H54 (cell line): ENCODE measurements at regions not wholly inside any gene's neighbourhood (a gene's known extent, or its start where the extent isn't known, plus 50 kb on each side); places are given as distances from the start of the nearest gene placed in this dataset.

Source experiments
- DNase-seq: peaks from one replicate; pipeline ENCODE4 v3.0.0; 2011; ENCODE audit warnings: low spot score, mixed read lengths; ENCODE audit not compliant: insufficient read length
- FAIRE-seq: peaks from 3 replicates; lab custom pipeline; 2011; peaks lifted over from hg19 to GRCh38; lab: Jason Lieb, UNC
- POLR2A ChIP-seq: IDR thresholded peaks from 2 replicates; pipeline ENCODE4 v1.6.1; 2011; ENCODE audit warnings: low read depth, mild to moderate bottlenecking, low read length

DNA sequence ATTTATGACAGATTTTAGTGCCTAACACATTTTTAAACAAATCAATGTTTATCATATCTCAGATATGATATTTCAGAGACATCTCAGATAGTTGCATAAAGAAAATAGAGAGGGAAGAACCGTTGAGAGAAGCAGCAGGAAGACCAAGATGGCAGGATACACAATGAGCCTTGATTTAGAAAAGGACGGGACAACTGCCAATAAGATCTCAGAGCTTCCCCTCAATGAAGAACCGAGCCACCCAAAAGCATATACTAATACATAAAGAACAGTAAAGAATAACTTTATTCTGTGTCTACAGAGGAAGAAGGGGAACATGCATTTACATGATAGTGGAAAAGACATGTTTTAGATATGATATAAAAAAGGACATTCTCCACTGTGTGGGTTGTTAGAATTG is 375.9 kb upstream of the SOX5 start:
- no peak for TF ChIP-seq POLR2A

DNA sequence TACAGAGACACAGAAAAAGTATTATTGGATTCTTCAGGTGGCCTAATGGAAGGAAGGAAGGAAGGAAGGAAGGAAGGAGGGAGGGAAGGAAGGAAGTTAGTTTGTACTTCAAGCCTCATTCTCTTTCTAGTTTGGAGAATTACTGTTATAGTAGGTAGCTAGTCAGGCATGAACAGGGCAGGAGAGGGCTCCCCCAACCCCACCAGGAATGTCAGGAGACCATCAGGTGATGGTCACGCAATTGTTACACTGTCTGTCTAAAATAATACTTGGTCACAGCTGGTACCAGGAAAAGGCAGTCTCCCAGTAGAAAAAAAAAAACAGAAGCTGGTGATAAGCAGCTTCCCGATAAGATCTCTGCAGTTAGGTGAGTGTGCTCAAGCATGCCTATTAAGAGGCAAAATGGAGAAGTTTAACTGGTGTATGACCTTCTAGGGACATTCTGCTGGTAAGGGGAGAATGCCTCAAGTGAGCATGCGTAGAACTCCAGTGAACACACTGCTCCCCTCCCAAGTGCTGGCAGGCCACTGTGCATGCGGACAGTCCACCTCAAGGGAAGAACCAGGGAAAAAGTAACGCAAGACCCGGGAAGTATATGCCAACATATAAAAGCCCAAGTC is 358.4 kb upstream of the SOX5 start:
- no peak for FAIRE-seq
- DNase-seq, result no peak
- no peak for TF ChIP-seq POLR2A

More for the DNA sequence above, 375.9 kb upstream of the SOX5 start:
- DNase-seq, result no peak
- FAIRE-seq, result no peak

DNA sequence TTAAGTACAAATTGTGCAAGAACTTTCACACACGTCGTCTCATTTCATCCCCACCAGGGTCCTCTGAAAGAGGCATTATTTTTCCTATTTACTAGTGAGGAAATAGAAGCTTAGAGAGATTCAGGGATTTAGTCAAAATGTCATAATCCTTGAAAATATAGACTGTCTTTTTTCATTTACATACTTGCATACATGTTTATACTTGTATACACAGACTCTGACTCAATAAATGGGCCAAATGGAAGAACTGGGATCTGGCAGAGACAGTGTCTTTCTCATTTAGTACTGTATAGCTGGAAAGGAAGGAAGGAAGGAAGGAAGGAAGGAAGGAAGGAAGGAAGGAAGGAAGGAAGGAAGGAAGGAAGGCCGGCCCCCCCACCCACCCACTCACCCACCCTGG is 357.7 kb upstream of the SOX5 start:
- TF ChIP-seq POLR2A, result no peak
- DNase-seq (no peak), FAIRE-seq (no peak)

DNA sequence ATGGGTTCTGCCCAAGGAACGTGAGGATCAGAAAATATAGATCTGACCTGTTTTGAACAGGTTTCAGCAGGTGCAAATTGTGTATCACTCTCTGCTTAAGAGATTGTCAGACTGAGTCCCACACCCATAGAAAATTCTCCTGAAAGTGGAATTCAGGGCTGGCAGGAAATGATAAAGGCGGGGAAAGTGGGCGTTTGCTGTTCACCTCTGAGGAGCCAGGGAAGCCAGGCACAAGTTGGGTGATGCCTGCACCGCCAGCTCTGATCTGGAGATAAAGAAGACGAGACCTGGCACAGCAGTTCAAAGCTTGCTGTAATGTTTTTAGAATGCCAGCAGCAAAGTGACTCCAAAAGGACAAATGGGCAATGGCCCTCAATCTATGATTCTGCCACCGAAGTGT is 356.5 kb upstream of the SOX5 start:
- TF ChIP-seq POLR2A, result no peak
- FAIRE-seq (no peak), DNase-seq (no peak)

DNA sequence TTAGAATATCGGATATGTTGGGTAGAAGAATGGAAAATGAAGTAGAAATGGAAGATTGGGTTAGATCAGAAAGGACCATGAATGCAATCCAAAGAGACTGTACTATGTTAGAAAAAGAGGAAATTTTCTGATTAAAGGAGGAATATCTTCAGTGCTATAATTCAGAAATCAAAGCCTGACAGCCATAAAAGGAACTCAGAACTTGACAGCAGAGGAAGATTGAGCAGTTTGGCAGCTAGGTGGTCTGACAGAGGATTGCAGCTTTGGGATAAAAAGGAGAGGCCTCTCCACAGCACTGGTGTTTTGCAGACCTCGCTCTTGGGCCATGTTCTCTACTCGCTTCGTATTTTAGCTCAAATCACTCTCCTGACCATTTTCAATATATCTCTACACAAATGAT is 354.8 kb upstream of the SOX5 start:
- no peak for DNase-seq
- no peak for FAIRE-seq
- no peak for TF ChIP-seq POLR2A

DNA sequence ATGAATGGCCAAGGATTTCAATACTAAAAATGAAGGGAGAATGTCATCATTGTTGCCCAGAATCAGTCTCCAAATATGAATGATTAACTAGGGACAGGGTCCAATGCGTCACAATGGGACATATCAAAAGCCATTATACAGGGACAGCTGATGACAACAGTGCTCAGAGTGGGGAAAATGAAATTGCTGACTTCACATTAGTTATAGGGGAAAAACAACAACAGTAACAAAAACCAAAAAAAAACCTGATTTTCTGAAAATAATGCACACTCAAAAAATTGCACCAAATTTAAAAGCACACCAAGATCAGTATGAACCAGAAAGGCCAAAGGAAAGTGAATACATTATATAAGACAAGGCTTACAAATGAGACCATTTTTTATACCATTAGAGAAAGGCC is 353.2 kb upstream of the SOX5 start:
- no peak for DNase-seq
- no peak for FAIRE-seq
- TF ChIP-seq POLR2A, result no peak

DNA sequence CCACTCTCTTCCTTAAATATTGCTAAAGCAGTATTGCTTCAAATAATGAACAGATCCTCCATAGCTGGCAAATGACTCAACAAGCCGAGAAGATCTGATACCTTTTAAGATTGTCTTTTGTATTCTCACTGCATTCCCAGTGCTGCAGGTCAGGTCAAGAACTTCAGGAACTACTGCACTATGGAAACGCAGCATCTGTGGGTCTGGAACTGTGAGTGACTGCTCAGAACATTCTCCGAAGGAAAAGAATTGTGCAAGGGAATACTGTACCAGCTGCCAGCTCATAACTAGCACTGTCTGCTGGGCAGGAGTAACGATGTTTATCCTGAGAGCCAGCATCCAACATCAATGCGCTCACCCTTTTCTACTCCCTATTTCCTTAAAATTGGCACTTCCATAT is 348.0 kb upstream of the SOX5 start:
- no peak for DNase-seq
- TF ChIP-seq POLR2A, result no peak
- FAIRE-seq, result no peak

DNA sequence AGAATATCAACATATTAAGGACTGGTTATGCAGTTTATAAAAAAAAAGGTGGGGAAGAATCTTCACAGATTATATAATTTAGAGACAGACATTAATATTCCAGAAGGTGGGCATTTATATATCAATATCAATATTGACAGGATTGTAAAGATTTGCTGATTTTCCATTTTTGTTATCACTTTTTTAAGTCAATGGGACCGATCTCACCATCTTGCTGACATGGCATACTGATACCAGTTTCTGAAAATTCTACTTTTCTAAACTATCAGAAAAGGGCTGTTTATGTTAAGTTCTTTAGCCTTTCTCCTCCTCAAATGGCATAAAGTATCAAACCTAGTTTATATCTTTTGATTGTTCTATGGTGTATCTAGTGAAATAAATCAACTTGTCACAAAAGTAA is 344.1 kb upstream of the SOX5 start:
- no peak for TF ChIP-seq POLR2A
- DNase-seq (no peak), FAIRE-seq (no peak)

DNA sequence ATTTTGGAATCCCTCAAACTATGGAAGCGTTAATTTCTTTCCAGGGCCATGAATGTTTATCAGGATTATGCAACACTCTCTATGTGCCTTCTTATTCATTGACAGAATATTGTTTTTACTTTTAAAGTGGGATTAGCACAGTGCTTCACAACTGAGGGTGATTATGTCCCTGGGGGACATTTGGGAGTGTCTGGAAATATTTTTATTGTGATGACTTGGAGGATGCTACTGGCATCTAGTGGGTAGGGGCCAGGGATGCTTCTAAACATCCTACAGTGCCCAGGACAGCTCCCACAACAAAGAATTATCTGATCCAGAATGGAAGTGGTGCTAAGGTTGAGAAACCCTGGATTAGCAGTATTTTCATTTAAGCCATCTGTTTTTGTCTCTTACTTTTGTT is 338.5 kb upstream of the SOX5 start:
- FAIRE-seq (no peak), DNase-seq (no peak)

DNA sequence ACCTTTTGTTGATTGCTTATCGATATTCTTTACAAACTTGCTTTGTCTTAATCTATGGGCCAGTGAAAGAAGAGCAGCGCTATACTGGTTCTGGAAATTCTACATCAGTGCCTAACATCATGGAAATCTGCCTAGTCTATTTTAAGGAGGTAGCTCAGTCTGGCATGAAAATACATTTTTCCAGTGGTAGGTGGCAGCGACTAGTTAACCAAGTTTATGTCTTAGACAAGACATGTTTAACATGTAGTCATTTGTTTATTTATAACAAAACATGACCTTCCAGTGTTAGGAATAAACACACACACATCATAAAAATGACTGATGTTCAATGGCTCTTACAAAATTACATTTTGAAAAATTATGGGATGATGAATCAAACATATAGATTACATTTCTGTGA is 336.0 kb upstream of the SOX5 start:
- no peak for FAIRE-seq
- DNase-seq, result no peak
- no peak for TF ChIP-seq POLR2A

More for the DNA sequence above, 338.5 kb upstream of the SOX5 start:
- TF ChIP-seq POLR2A, result no peak

DNA sequence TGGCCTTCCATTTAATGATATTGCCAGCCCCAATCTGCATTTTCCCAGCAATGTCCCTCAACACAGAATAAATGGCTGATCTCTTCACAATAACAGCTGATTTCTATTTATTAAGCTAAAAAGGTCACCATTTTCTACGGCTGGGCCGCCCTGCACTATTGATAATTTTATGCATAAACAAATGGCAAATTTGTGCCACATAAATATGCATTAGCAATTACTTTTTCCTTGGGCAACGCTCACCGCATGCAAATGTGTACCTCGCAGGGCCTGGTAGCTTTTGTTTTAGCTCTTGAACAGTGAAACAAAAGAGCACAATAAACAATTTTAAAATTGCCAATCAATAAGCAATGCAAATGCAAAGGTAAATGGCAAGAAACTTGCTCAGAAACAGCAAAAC is 331.9 kb upstream of the SOX5 start:
- FAIRE-seq, result no peak
- no peak for DNase-seq
- TF ChIP-seq POLR2A, result no peak

DNA sequence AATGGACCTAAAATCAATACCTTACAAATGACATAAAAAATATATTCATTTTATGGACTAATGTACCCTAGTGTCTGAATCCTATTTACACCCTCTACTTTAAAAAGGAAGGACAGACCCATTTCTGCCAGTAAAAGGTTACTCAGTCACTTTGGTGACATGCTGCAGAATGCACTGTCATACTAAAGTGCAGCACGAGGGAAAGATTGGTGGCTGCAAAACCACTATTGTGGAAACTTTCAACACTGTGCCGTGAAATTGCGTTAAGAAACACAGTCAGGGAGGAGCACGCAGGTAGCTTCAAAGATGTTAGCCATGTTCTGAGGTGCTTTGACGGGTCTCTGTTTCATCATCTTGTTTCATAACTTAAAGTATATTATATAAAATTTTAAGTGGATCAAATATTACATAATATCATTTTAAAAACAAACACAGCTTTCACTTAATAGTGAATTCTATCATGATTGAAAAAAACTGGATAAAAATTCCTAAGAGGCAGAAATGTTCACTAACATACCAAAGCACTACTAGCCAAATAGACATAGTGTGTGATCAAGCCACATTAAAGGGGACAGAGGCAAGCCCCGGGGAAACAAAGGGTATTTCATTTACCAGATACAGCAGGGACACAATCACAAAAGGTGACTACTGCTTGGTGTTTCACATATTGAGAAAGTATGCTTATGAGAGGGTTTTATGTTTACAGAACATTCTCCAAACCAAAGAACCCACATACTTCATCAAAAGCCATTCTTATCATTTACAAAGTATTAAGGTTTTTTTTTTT is 330.8 kb upstream of the SOX5 start:
- DNase-seq (no peak), FAIRE-seq (no peak)
- TF ChIP-seq POLR2A, result no peak

DNA sequence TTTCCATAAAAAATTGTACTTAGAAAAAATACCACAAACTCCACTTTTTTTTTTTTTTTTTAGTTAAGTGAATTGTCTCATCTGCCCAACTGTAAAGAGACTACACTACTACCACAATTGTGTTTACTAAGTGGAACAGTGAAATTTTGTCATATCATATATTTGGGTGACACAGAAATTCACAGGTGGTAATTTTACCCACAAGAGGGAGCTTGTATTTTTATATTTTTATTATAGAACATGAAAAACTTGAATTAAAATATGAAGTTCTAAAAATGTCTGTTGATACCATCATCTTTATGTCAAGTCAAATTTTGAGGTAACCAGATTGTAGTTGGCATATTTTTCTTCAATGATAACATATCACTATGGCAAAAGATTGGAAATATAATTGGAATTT is 329.4 kb upstream of the SOX5 start:
- FAIRE-seq, result no peak
- TF ChIP-seq POLR2A, result no peak
- DNase-seq, result no peak

DNA sequence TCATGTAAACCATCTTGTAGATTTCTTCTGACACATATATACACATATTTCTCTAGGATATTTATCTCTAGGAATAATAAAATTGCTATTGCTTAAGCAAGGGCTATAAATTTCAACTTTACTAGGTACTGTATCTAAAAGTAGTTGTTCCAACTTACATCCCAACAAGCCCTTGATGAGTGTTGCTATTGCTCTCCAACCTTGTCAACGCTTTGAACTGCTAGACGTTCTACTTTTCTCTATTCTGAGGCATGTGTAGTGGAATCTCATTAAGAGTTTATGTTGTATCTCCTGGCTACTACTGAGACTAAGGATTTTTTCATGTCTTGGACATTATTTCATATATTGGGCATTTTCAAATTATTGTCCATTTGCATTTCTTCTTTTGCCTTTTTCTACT is 321.5 kb upstream of the SOX5 start:
- FAIRE-seq (no peak), DNase-seq (no peak)
- no peak for TF ChIP-seq POLR2A

DNA sequence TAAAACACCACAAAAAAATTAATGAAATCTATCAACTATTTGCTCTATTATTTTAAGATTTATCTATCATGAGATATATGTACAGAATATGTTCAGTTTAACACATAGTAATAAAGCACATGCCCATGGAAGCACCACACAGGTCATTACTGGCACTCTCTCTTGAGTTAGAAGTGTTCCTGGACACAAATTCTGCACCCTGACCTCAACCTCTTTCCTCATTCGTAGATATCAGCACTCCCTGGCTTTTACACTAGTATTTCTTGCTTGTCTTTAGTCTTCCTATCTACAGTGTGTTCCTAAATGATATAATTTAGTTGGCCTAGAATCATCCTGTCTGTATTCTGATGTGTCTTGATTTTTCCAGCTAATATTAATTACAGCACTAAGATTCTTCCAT is 321.0 kb upstream of the SOX5 start:
- no peak for FAIRE-seq
- no peak for TF ChIP-seq POLR2A
- DNase-seq, result no peak
